ENCODE measurements at regions not wholly inside any gene's neighbourhood (a gene's known extent, or its start where the extent isn't known, plus 50 kb on each side); places are given as distances from the start of the nearest gene placed in this dataset.

- DNase-seq (no peak), ATAC-seq (no peak)
- peaks cover 0 to 14% of the 10 kb centered on the region in 2 donors for H3K9me3 Mint-ChIP-seq
- no peak overlapping the region for H3K4me3 Mint-ChIP-seq
- no peaks in the 10 kb centered on the region for H3K4me1 Mint-ChIP-seq
- H3K27me3 Mint-ChIP-seq = no peaks in the 10 kb centered on the region
- no peak overlapping the region for H3K27ac Mint-ChIP-seq
Measured at GRCh38 chr11:98772893-98773292, 247.9 kb upstream of the CNTN5 start.

- peaks cover 5 to 20% of the 10 kb centered on the region in 2 donors for H3K9me3 Mint-ChIP-seq
- ATAC-seq (no peak), DNase-seq (no peak)
- no peak overlapping the region for H3K27ac Mint-ChIP-seq
- H3K27me3 Mint-ChIP-seq = no peaks in the 10 kb centered on the region
- no peak overlapping the region for H3K4me3 Mint-ChIP-seq
- H3K4me1 Mint-ChIP-seq = no peaks in the 10 kb centered on the region
Measured at GRCh38 chr11:98793276-98793675, 227.5 kb upstream of the CNTN5 start.

GRCh38 chr11:98798333-98798732, 222.4 kb upstream of the CNTN5 start:
- H3K4me3 Mint-ChIP-seq = no peak overlapping the region
- peaks cover 5 to 13% of the 10 kb centered on the region in 2 donors for H3K9me3 Mint-ChIP-seq
- H3K27me3 Mint-ChIP-seq = no peaks in the 10 kb centered on the region
- DNase-seq (no peak), ATAC-seq (no peak)
- H3K4me1 Mint-ChIP-seq = no peaks in the 10 kb centered on the region
- no peak overlapping the region for H3K27ac Mint-ChIP-seq

GRCh38 chr11:98800696-98801095, 220.1 kb upstream of the CNTN5 start:
- Mint-ChIP-seq H3K27me3 (no peaks in the 10 kb centered on the region), H3K4me1 (no peaks in the 10 kb centered on the region), H3K4me3 (no peak overlapping the region), H3K9me3 (no peaks in the 10 kb centered on the region), H3K27ac (no peak overlapping the region)
- no peak for DNase-seq
- no peak for ATAC-seq

- H3K27ac Mint-ChIP-seq = no peak overlapping the region
- ATAC-seq = no peak
- H3K4me3 Mint-ChIP-seq = no peak overlapping the region
- no peaks in the 10 kb centered on the region for H3K4me1 Mint-ChIP-seq
- no peaks in the 10 kb centered on the region for H3K27me3 Mint-ChIP-seq
- DNase-seq = no peak
- peaks cover 18 to 19% of the 10 kb centered on the region in 2 donors for H3K9me3 Mint-ChIP-seq
Measured at GRCh38 chr11:98828986-98829708, 191.6 kb upstream of the CNTN5 start.

GRCh38 chr11:98829971-98830370, 190.8 kb upstream of the CNTN5 start:
- no peak for ATAC-seq
- H3K27ac Mint-ChIP-seq = no peak overlapping the region
- H3K27me3 Mint-ChIP-seq = no peaks in the 10 kb centered on the region
- no peak overlapping the region for H3K4me3 Mint-ChIP-seq
- H3K9me3 Mint-ChIP-seq = peaks cover 18 to 26% of the 10 kb centered on the region in 2 donors
- DNase-seq = no peak
- H3K4me1 Mint-ChIP-seq = no peaks in the 10 kb centered on the region

GRCh38 chr11:98834776-98835175, 186.0 kb upstream of the CNTN5 start:
- DNase-seq (no peak), ATAC-seq (no peak)
- Mint-ChIP-seq H3K9me3 (peaks cover 9 to 13% of the 10 kb centered on the region in 2 donors), H3K27me3 (no peaks in the 10 kb centered on the region), H3K4me1 (no peaks in the 10 kb centered on the region), H3K27ac (no peak overlapping the region), H3K4me3 (no peak overlapping the region)

- Mint-ChIP-seq H3K4me1 (no peaks in the 10 kb centered on the region), H3K27me3 (no peaks in the 10 kb centered on the region), H3K9me3 (peaks cover 7 to 10% of the 10 kb centered on the region in 2 donors), H3K27ac (no peak overlapping the region), H3K4me3 (no peak overlapping the region)
- ATAC-seq (no peak), DNase-seq (no peak)
Measured at GRCh38 chr11:98835335-98835734, 185.4 kb upstream of the CNTN5 start.

- ATAC-seq (no peak), DNase-seq (no peak)
- H3K4me3 Mint-ChIP-seq = no peak overlapping the region
- H3K27me3 Mint-ChIP-seq = no peaks in the 10 kb centered on the region
- peaks cover 9 to 10% of the 10 kb centered on the region in 2 donors for H3K9me3 Mint-ChIP-seq
- no peaks in the 10 kb centered on the region for H3K4me1 Mint-ChIP-seq
- H3K27ac Mint-ChIP-seq = no peak overlapping the region
Measured at GRCh38 chr11:98836156-98836555, 184.6 kb upstream of the CNTN5 start.

GRCh38 chr11:98842187-98842586, 178.6 kb upstream of the CNTN5 start:
- ATAC-seq = no peak
- H3K4me3 Mint-ChIP-seq = no peak overlapping the region
- no peaks in the 10 kb centered on the region for H3K27me3 Mint-ChIP-seq
- peaks cover 19% of the 10 kb centered on the region in 2 donors for H3K9me3 Mint-ChIP-seq
- no peak overlapping the region for H3K27ac Mint-ChIP-seq
- DNase-seq = no peak
- H3K4me1 Mint-ChIP-seq = no peaks in the 10 kb centered on the region

- H3K9me3 Mint-ChIP-seq = peaks cover 14 to 16% of the 10 kb centered on the region in 2 donors
- H3K4me3 Mint-ChIP-seq = no peak overlapping the region
- H3K4me1 Mint-ChIP-seq = no peaks in the 10 kb centered on the region
- no peaks in the 10 kb centered on the region for H3K27me3 Mint-ChIP-seq
- no peak overlapping the region for H3K27ac Mint-ChIP-seq
- DNase-seq (no peak), ATAC-seq (no peak)
Measured at GRCh38 chr11:98862169-98862568, 158.6 kb upstream of the CNTN5 start.

GRCh38 chr11:98871690-98872089, 149.1 kb upstream of the CNTN5 start:
- H3K9me3 Mint-ChIP-seq = peaks cover 17 to 20% of the 10 kb centered on the region in 2 donors
- ATAC-seq (no peak), DNase-seq (no peak)
- H3K27ac Mint-ChIP-seq = no peak overlapping the region
- H3K27me3 Mint-ChIP-seq = no peaks in the 10 kb centered on the region
- no peaks in the 10 kb centered on the region for H3K4me1 Mint-ChIP-seq
- H3K4me3 Mint-ChIP-seq = no peak overlapping the region

GRCh38 chr11:98874050-98874449, 146.7 kb upstream of the CNTN5 start:
- Mint-ChIP-seq H3K27me3 (no peaks in the 10 kb centered on the region), H3K27ac (no peak overlapping the region), H3K9me3 (peaks cover 4 to 5% of the 10 kb centered on the region in 2 donors), H3K4me3 (no peak overlapping the region), H3K4me1 (no peaks in the 10 kb centered on the region)
- ATAC-seq (no peak), DNase-seq (no peak)

GRCh38 chr11:98895936-98896335, 124.8 kb upstream of the CNTN5 start:
- ATAC-seq = no peak
- no peak overlapping the region for H3K4me3 Mint-ChIP-seq
- DNase-seq = no peak
- no peaks in the 10 kb centered on the region for H3K4me1 Mint-ChIP-seq
- H3K27me3 Mint-ChIP-seq = no peaks in the 10 kb centered on the region
- H3K9me3 Mint-ChIP-seq = peaks cover 9 to 26% of the 10 kb centered on the region in 2 donors
- no peak overlapping the region for H3K27ac Mint-ChIP-seq

- Mint-ChIP-seq H3K4me3 (no peak overlapping the region), H3K9me3 (peaks cover 0 to 7% of the 10 kb centered on the region in 2 donors), H3K27ac (no peak overlapping the region), H3K4me1 (no peaks in the 10 kb centered on the region), H3K27me3 (no peaks in the 10 kb centered on the region)
- no peak for ATAC-seq
- no peak for DNase-seq
Measured at GRCh38 chr11:98940913-98941312, 79.8 kb upstream of the CNTN5 start.

- Mint-ChIP-seq H3K4me3 (no peak overlapping the region), H3K27me3 (no peaks in the 10 kb centered on the region), H3K4me1 (no peaks in the 10 kb centered on the region), H3K27ac (no peak overlapping the region), H3K9me3 (peaks cover 0 to 10% of the 10 kb centered on the region in 2 donors)
- no peak for ATAC-seq
- DNase-seq = no peak
Measured at GRCh38 chr11:98944461-98944860, 76.3 kb upstream of the CNTN5 start.

GRCh38 chr11:98952107-98952506, 68.6 kb upstream of the CNTN5 start:
- ATAC-seq (no peak), DNase-seq (no peak)
- Mint-ChIP-seq H3K9me3 (peaks cover 0 to 10% of the 10 kb centered on the region in 2 donors), H3K27ac (no peak overlapping the region), H3K27me3 (no peaks in the 10 kb centered on the region), H3K4me3 (no peak overlapping the region), H3K4me1 (no peaks in the 10 kb centered on the region)

Measured in stimulated activated naive CD8-positive, alpha-beta T cell treated with anti-CD3 and anti-CD28 coated beads, Interleukin-15, amount 100 ng/mL, for 72 hours (primary cell).